Endothelial cell of umbilical vein (primary cell): ENCODE measurements at regions not wholly inside any gene's neighbourhood (a gene's known extent, or its start where the extent isn't known, plus 50 kb on each side); places are given as distances from the start of the nearest gene placed in this dataset.

Experiments
- BruUV-seq: library from RNA; stranded (reverse); fragments of 400-500 nt; replicated peaks from 2 replicates; lab custom pipeline; 2021; lab: Mats Ljungman, UMichigan
- CTCF ChIA-PET: fragments of 300-600, 350-600 bp; sonication (Branson Sonifier 250); formaldehyde crosslinking; loops from one replicate; lab custom pipeline; 2021; ENCODE audit warnings: antibody characterized with exemption, inconsistent platforms; lab: Charles Lee
- POLR2A ChIA-PET: fragments of 300-600, 350-600 bp; sonication (Branson Sonifier 250); formaldehyde crosslinking; loops from one replicate; lab custom pipeline; 2021; ENCODE audit warnings: antibody characterized with exemption, inconsistent platforms; lab: Charles Lee
- DNase-seq: peaks from one replicate; pipeline ENCODE4 v3.0.0-alpha.2; 2011; ENCODE audit warnings: low read depth, low spot score
- FAIRE-seq: peaks from 2 replicates; lab custom pipeline; 2011; peaks lifted over from hg19 to GRCh38; lab: Jason Lieb, UNC
- H2AFZ ChIP-seq: 2 replicates; pipeline ENCODE4 v1.6.0; 2012; ENCODE audit warnings: low read depth, low read length, control low read depth, inconsistent platforms
- H3K27ac ChIP-seq: 2 replicates; pipeline ENCODE4 v1.5.1; 2011; ENCODE audit warnings: low read depth, mild to moderate bottlenecking, control low read depth, low read length, moderate library complexity; ENCODE audit not compliant: insufficient read depth
- H3K27me3 ChIP-seq, 2 experiments: 2 replicates each; pipeline versions ENCODE4 v1.6.0 to v1.6.1; 2011; ENCODE audit warnings: low read length in 2 of 2, mixed read lengths in 1 of 2; ENCODE audit not compliant: control insufficient read depth in 2 of 2, insufficient read depth in 2 of 2
- H3K36me3 ChIP-seq, 2 experiments: 2 replicates in 1 of 2; 3 replicates in 1 of 2; pipeline ENCODE4 v1.5.1; 2011; ENCODE audit warnings: low read length in 2 of 2, mild to moderate bottlenecking in 1 of 2, moderate library complexity in 1 of 2; ENCODE audit not compliant: control insufficient read depth in 2 of 2, insufficient read depth in 2 of 2; ENCODE audit errors: extremely low read depth in 1 of 2
- H3K4me1 ChIP-seq: 3 replicates; pipeline ENCODE4 v1.5.1; 2011; ENCODE audit warnings: mild to moderate bottlenecking, low read length; ENCODE audit not compliant: control insufficient read depth, insufficient read depth; ENCODE audit errors: extremely low read depth
- H3K4me2 ChIP-seq: 2 replicates; pipeline ENCODE4 v1.6.1; 2011; ENCODE audit warnings: low read length, control low read depth, mixed read lengths; ENCODE audit not compliant: insufficient read depth
- H3K4me3 ChIP-seq, 3 experiments: fragments of 200-600 bp in 1 of 3; sonication (generic), shearing (Covaris generic) in 1 of 3; replicated peaks in 1 of 3; 2 replicates each; pipeline ENCODE4 v1.5.1; 2011 to 2016; ENCODE audit warnings: control low read depth in 3 of 3, low read length in 3 of 3, mild to moderate bottlenecking in 2 of 3, inconsistent platforms in 1 of 3, low read depth in 1 of 3, moderate library complexity in 1 of 3; ENCODE audit not compliant: insufficient read depth in 1 of 3
- H3K79me2 ChIP-seq: 2 replicates; pipeline ENCODE4 v1.6.0; 2012; ENCODE audit warnings: low read length, inconsistent platforms; ENCODE audit not compliant: control insufficient read depth, insufficient read depth
- H3K9ac ChIP-seq: replicated peaks from 2 replicates; pipeline ENCODE3; 2011; ENCODE audit warnings: low read length, control low read depth; ENCODE audit not compliant: insufficient read depth; ENCODE audit errors: extremely low read depth
- H3K9me1 ChIP-seq: replicated peaks from 3 replicates; pipeline ENCODE4 v1.6.0; 2011; ENCODE audit warnings: mild to moderate bottlenecking, low read length; ENCODE audit not compliant: control insufficient read depth, insufficient read depth; ENCODE audit errors: extremely low read depth
- H3K9me3 ChIP-seq: replicated peaks from 2 replicates; pipeline ENCODE4 v1.5.1; 2012; ENCODE audit warnings: low read length, inconsistent platforms; ENCODE audit not compliant: control insufficient read depth, insufficient read depth
- H4K20me1 ChIP-seq: replicated peaks from 2 replicates; pipeline ENCODE3; 2011; ENCODE audit warnings: mild to moderate bottlenecking, low read length; ENCODE audit not compliant: control insufficient read depth, insufficient read depth; ENCODE audit errors: extremely low read depth
- CTCF ChIP-seq, 2 donors: IDR thresholded peaks; 1 replicate in 1 of 2; 2 replicates in 1 of 2; pipeline ENCODE4 v1.5.1; 2011; ENCODE audit warnings: low read length in 2 of 2, mild to moderate bottlenecking in 2 of 2, moderate library complexity in 2 of 2, control low read depth in 1 of 2, inconsistent platforms in 1 of 2, low read depth in 1 of 2; ENCODE audit not compliant: insufficient read depth in 1 of 2; ENCODE audit errors: extremely low read depth in 1 of 2
- EZH2 ChIP-seq: IDR thresholded peaks from 2 replicates; pipeline ENCODE4 v1.6.1; 2012; ENCODE audit warnings: borderline replicate concordance, low read depth, mild to moderate bottlenecking, moderate library complexity, low read length, inconsistent platforms; ENCODE audit not compliant: severe bottlenecking
- FOS ChIP-seq: IDR thresholded peaks from 2 replicates; pipeline ENCODE4 v1.6.1; 2011; ENCODE audit warnings: mild to moderate bottlenecking, low read length, moderate library complexity, borderline replicate concordance; ENCODE audit not compliant: insufficient read depth
- GATA2 ChIP-seq: IDR thresholded peaks from 2 replicates; pipeline ENCODE4 v1.7.0; 2011; ENCODE audit warnings: low read depth, mild to moderate bottlenecking, moderate library complexity, mixed read lengths, low read length; ENCODE audit not compliant: insufficient read length, insufficient read depth
- JUN ChIP-seq: IDR thresholded peaks from 2 replicates; pipeline ENCODE4 v1.6.1; 2011; ENCODE audit warnings: borderline replicate concordance, low read depth; ENCODE audit not compliant: insufficient read length, insufficient read depth
- MAX ChIP-seq: IDR thresholded peaks from 2 replicates; pipeline ENCODE4 v1.6.1; 2011; ENCODE audit not compliant: insufficient read depth, insufficient read length
- MYC ChIP-seq: IDR thresholded peaks from one replicate; pipeline ENCODE4 v1.6.1; 2011; ENCODE audit warnings: mild to moderate bottlenecking, low read depth, low read length
- POLR2A ChIP-seq: IDR thresholded peaks from 2 replicates; pipeline ENCODE4 v1.6.1; 2012; ENCODE audit warnings: low read depth, mild to moderate bottlenecking, control low read depth, low read length
- POLR2AphosphoS5 ChIP-seq: IDR thresholded peaks from 2 replicates; pipeline ENCODE4 v1.6.1; 2012; ENCODE audit warnings: low read depth, mild to moderate bottlenecking, control low read depth, low read length, moderate library complexity; ENCODE audit not compliant: insufficient read depth
- dilution Hi-C: fragments of 300-500 bp; cut with MboI; formaldehyde crosslinking; loops from one replicate; pipeline ENCODE4 v1.15.0; 2019; ENCODE audit warnings: low sequenced_read_pairs; ENCODE audit not compliant: extremely low pct_ligation_motif_present
- intact Hi-C: fragments of 100-400 bp; cut with micrococcal nuclease; formaldehyde crosslinking; loops from one replicate; pipeline ENCODE4 v1.10.0; 2022

- no peak for TF ChIP-seq POLR2AphosphoS5
- TF ChIP-seq FOS: no peak
- TF ChIP-seq POLR2A: no peak
- no peak for TF ChIP-seq EZH2
- no peak for TF ChIP-seq MYC
- no peak for TF ChIP-seq GATA2
- TF ChIP-seq CTCF (IDR thresholded peaks at IDR 0.05; ENCODE audit: extremely low read depth in 1 of 2, insufficient read depth in 1 of 2, low read depth in 1 of 2, low read length in 2 of 2): no peak
- TF ChIP-seq JUN: no peak
- TF ChIP-seq MAX: no peak
- no TSS peak for BruUV-seq
- ChIA-PET CTCF (interaction anchor here (1.0 kb wide), 1 partner anchor 12 kb away, joined by 3 read pairs; no protein-coding TSS in a partner anchor), POLR2A (no interaction called here)
- Histone ChIP-seq H3K36me3 (no peaks in the 10 kb centered on the region), H3K79me2 (no peaks in the 10 kb centered on the region), H3K4me1 (no peaks in the 10 kb centered on the region), H3K4me3 (no peak overlapping the region), H3K4me2 (no peak overlapping the region), H3K9me1 (no peaks in the 10 kb centered on the region), H3K27ac (no peak overlapping the region), H3K9me3 (no peaks in the 10 kb centered on the region), H4K20me1 (no peaks in the 10 kb centered on the region), H3K27me3 (no peaks in the 10 kb centered on the region), H2AFZ (no peak overlapping the region), H3K9ac (no peak overlapping the region)
- dilution Hi-C loops: no loop called here
- no peak for DNase-seq
- FAIRE-seq: no peak
- intact Hi-C loops: no loop called here
Measured at GRCh38 chr12:113755098-113755497, 211.0 kb downstream of the RBM19 start.
